Subcutaneous abdominal adipose tissue (tissue), 5 donors: ENCODE measurements at regions not wholly inside any gene's neighbourhood (a gene's known extent, or its start where the extent isn't known, plus 50 kb on each side); places are given as distances from the start of the nearest gene placed in this dataset.
A peak's percentile ranks its signal among the peaks of the same experiment; 100 is the strongest.

Experiments
- H3K27ac ChIP-seq: one replicate; pipeline ENCODE4 v1.7.0; 2013; ENCODE audit warnings: low read depth, mild to moderate bottlenecking, inconsistent platforms, low read length, moderate library complexity
- H3K27me3 ChIP-seq, 5 donors: one replicate each; pipeline ENCODE4 v1.7.0; 2013; ENCODE audit warnings: low read length in 5 of 5, inconsistent platforms in 1 of 5; ENCODE audit not compliant: control insufficient read depth in 5 of 5, insufficient read depth in 4 of 5
- H3K36me3 ChIP-seq, 5 donors: one replicate each; pipeline ENCODE4 v1.7.0; 2013; ENCODE audit warnings: low read length in 5 of 5; ENCODE audit not compliant: control insufficient read depth in 5 of 5, insufficient read depth in 5 of 5
- H3K4me1 ChIP-seq, 5 donors: one replicate each; pipeline ENCODE4 v1.7.0; 2013; ENCODE audit warnings: low read length in 5 of 5, mild to moderate bottlenecking in 3 of 5, moderate library complexity in 1 of 5; ENCODE audit not compliant: control insufficient read depth in 5 of 5, insufficient read depth in 5 of 5
- H3K4me3 ChIP-seq, 5 donors: one replicate each; pipeline ENCODE4 v1.7.0; 2013; ENCODE audit warnings: low read length in 5 of 5, low read depth in 1 of 5
- H3K9ac ChIP-seq, 5 donors: one replicate each; pipeline ENCODE4 v1.7.0; 2013; ENCODE audit warnings: low read length in 5 of 5, mild to moderate bottlenecking in 4 of 5, moderate library complexity in 3 of 5
- H3K9me3 ChIP-seq, 5 donors: one replicate each; pipeline ENCODE4 v1.7.0; 2013; ENCODE audit warnings: low read length in 5 of 5; ENCODE audit not compliant: control insufficient read depth in 5 of 5
- donor health status: healthy.
- donor health status: healthy.
- donor health status: healthy.
- donor health status: healthy.
- donor health status: healthy.

- Histone ChIP-seq H3K9me3 (no peaks in the 10 kb centered on the region), H3K27ac (no peak overlapping the region), H3K4me1 (peaks cover 0 to 11% (median 8%) of the 10 kb centered on the region in 5 donors), H3K36me3 (no peaks in the 10 kb centered on the region), H3K27me3 (no peaks in the 10 kb centered on the region), H3K9ac (no peak overlapping the region), H3K4me3 (no peak overlapping the region)
Measured at GRCh38 chr4:38189445-38189844, 229.2 kb downstream of the PTTG2 start.

GRCh38 chr4:38190717-38191178, 230.6 kb downstream of the PTTG2 start:
- Histone ChIP-seq H3K27ac (no peak overlapping the region), H3K4me3 (no peak overlapping the region), H3K27me3 (no peaks in the 10 kb centered on the region), H3K4me1 (peaks cover 0 to 11% (median 8%) of the 10 kb centered on the region in 5 donors), H3K9me3 (peaks cover 2 to 9% (median 5%) of the 10 kb centered on the region in 5 donors), H3K36me3 (no peaks in the 10 kb centered on the region), H3K9ac (no peak overlapping the region)

GRCh38 chr4:38192516-38192915, 232.3 kb downstream of the PTTG2 start:
- H3K9me3 ChIP-seq: peaks cover 2 to 12% (median 5%) of the 10 kb centered on the region in 5 donors
- H3K4me1 ChIP-seq: peaks cover 0 to 11% (median 8%) of the 10 kb centered on the region in 5 donors
- no peak overlapping the region for H3K27ac ChIP-seq
- no peaks in the 10 kb centered on the region for H3K36me3 ChIP-seq
- no peaks in the 10 kb centered on the region for H3K27me3 ChIP-seq
- no peak overlapping the region for H3K4me3 ChIP-seq
- no peak overlapping the region for H3K9ac ChIP-seq

- H3K27ac ChIP-seq: no peak overlapping the region
- H3K4me1 ChIP-seq: peaks cover 0 to 11% (median 8%) of the 10 kb centered on the region in 5 donors
- peaks cover 2 to 12% (median 5%) of the 10 kb centered on the region in 5 donors for H3K9me3 ChIP-seq
- H3K36me3 ChIP-seq: no peaks in the 10 kb centered on the region
- no peaks in the 10 kb centered on the region for H3K27me3 ChIP-seq
- H3K4me3 ChIP-seq: no peak overlapping the region
- H3K9ac ChIP-seq: no peak overlapping the region
Measured at GRCh38 chr4:38193236-38193863, 233.2 kb downstream of the PTTG2 start.

GRCh38 chr4:38194047-38194602, 233.9 kb downstream of the PTTG2 start:
- Histone ChIP-seq H3K9me3 (peaks cover 2 to 12% (median 5%) of the 10 kb centered on the region in 5 donors), H3K4me3 (no peak overlapping the region), H3K27me3 (no peaks in the 10 kb centered on the region), H3K4me1 (peaks cover 0 to 11% (median 8%) of the 10 kb centered on the region in 5 donors), H3K27ac (no peak overlapping the region), H3K9ac (no peak overlapping the region), H3K36me3 (no peaks in the 10 kb centered on the region)

- Histone ChIP-seq H3K27me3 (no peaks in the 10 kb centered on the region), H3K27ac (no peak overlapping the region), H3K4me1 (peaks cover 0 to 8% (median 8%) of the 10 kb centered on the region in 5 donors), H3K9ac (no peak overlapping the region), H3K9me3 (peaks cover 2 to 12% (median 5%) of the 10 kb centered on the region in 5 donors), H3K36me3 (no peaks in the 10 kb centered on the region), H3K4me3 (peak overlapping the region in 1 of 5 donors; percentile 24)
Measured at GRCh38 chr4:38195486-38195885, 235.3 kb downstream of the PTTG2 start.

- H3K27me3 ChIP-seq: no peaks in the 10 kb centered on the region
- peak overlapping the region in 1 of 5 donors; percentile 24 for H3K4me3 ChIP-seq
- H3K36me3 ChIP-seq: no peaks in the 10 kb centered on the region
- no peak overlapping the region for H3K9ac ChIP-seq
- peaks cover 2 to 12% (median 5%) of the 10 kb centered on the region in 5 donors for H3K9me3 ChIP-seq
- no peak overlapping the region for H3K27ac ChIP-seq
- H3K4me1 ChIP-seq: peaks cover 0 to 4% (median 3%) of the 10 kb centered on the region in 5 donors
Measured at GRCh38 chr4:38195911-38196310, 235.7 kb downstream of the PTTG2 start.

- no peaks in the 10 kb centered on the region for H3K4me1 ChIP-seq
- no peaks in the 10 kb centered on the region for H3K27me3 ChIP-seq
- H3K9ac ChIP-seq: no peak overlapping the region
- H3K9me3 ChIP-seq: no peaks in the 10 kb centered on the region
- no peaks in the 10 kb centered on the region for H3K36me3 ChIP-seq
- H3K27ac ChIP-seq: no peak overlapping the region
- no peak overlapping the region for H3K4me3 ChIP-seq
Measured at GRCh38 chr4:38202242-38202641, 242.0 kb downstream of the PTTG2 start.

GRCh38 chr4:38203609-38204008, 243.4 kb downstream of the PTTG2 start:
- no peaks in the 10 kb centered on the region for H3K4me1 ChIP-seq
- H3K27me3 ChIP-seq: no peaks in the 10 kb centered on the region
- H3K27ac ChIP-seq: no peak overlapping the region
- no peak overlapping the region for H3K9ac ChIP-seq
- no peak overlapping the region for H3K4me3 ChIP-seq
- H3K36me3 ChIP-seq: no peaks in the 10 kb centered on the region
- H3K9me3 ChIP-seq: no peaks in the 10 kb centered on the region

GRCh38 chr4:38204339-38205035, 244.3 kb downstream of the PTTG2 start:
- Histone ChIP-seq H3K27ac (no peak overlapping the region), H3K9me3 (no peaks in the 10 kb centered on the region), H3K9ac (no peak overlapping the region), H3K4me3 (no peak overlapping the region), H3K27me3 (no peaks in the 10 kb centered on the region), H3K4me1 (no peaks in the 10 kb centered on the region), H3K36me3 (no peaks in the 10 kb centered on the region)
